Endothelial cell of umbilical vein (primary cell): ENCODE measurements at regions not wholly inside any gene's neighbourhood (a gene's known extent, or its start where the extent isn't known, plus 50 kb on each side); places are given as distances from the start of the nearest gene placed in this dataset.

ENCODE experiments used
- BruUV-seq: library from RNA; stranded (reverse); fragments of 400-500 nt; replicated peaks from 2 replicates; lab custom pipeline; 2021; lab: Mats Ljungman, UMichigan
- CTCF ChIA-PET: fragments of 300-600, 350-600 bp; sonication (Branson Sonifier 250); formaldehyde crosslinking; loops from one replicate; lab custom pipeline; 2021; ENCODE audit warnings: antibody characterized with exemption, inconsistent platforms; lab: Charles Lee
- POLR2A ChIA-PET: fragments of 300-600, 350-600 bp; sonication (Branson Sonifier 250); formaldehyde crosslinking; loops from one replicate; lab custom pipeline; 2021; ENCODE audit warnings: antibody characterized with exemption, inconsistent platforms; lab: Charles Lee
- DNase-seq: peaks from one replicate; pipeline ENCODE4 v3.0.0-alpha.2; 2011; ENCODE audit warnings: low read depth, low spot score
- FAIRE-seq: peaks from 2 replicates; lab custom pipeline; 2011; peaks lifted over from hg19 to GRCh38; lab: Jason Lieb, UNC
- H2AFZ ChIP-seq: 2 replicates; pipeline ENCODE4 v1.6.0; 2012; ENCODE audit warnings: low read depth, low read length, control low read depth, inconsistent platforms
- H3K27ac ChIP-seq: 2 replicates; pipeline ENCODE4 v1.5.1; 2011; ENCODE audit warnings: low read depth, mild to moderate bottlenecking, control low read depth, low read length, moderate library complexity; ENCODE audit not compliant: insufficient read depth
- H3K27me3 ChIP-seq, 2 experiments: 2 replicates each; pipeline versions ENCODE4 v1.6.0 to v1.6.1; 2011; ENCODE audit warnings: low read length in 2 of 2, mixed read lengths in 1 of 2; ENCODE audit not compliant: control insufficient read depth in 2 of 2, insufficient read depth in 2 of 2
- H3K36me3 ChIP-seq, 2 experiments: 2 replicates in 1 of 2; 3 replicates in 1 of 2; pipeline ENCODE4 v1.5.1; 2011; ENCODE audit warnings: low read length in 2 of 2, mild to moderate bottlenecking in 1 of 2, moderate library complexity in 1 of 2; ENCODE audit not compliant: control insufficient read depth in 2 of 2, insufficient read depth in 2 of 2; ENCODE audit errors: extremely low read depth in 1 of 2
- H3K4me1 ChIP-seq: 3 replicates; pipeline ENCODE4 v1.5.1; 2011; ENCODE audit warnings: mild to moderate bottlenecking, low read length; ENCODE audit not compliant: control insufficient read depth, insufficient read depth; ENCODE audit errors: extremely low read depth
- H3K4me2 ChIP-seq: 2 replicates; pipeline ENCODE4 v1.6.1; 2011; ENCODE audit warnings: low read length, control low read depth, mixed read lengths; ENCODE audit not compliant: insufficient read depth
- H3K4me3 ChIP-seq, 3 experiments: fragments of 200-600 bp in 1 of 3; sonication (generic), shearing (Covaris generic) in 1 of 3; replicated peaks in 1 of 3; 2 replicates each; pipeline ENCODE4 v1.5.1; 2011 to 2016; ENCODE audit warnings: control low read depth in 3 of 3, low read length in 3 of 3, mild to moderate bottlenecking in 2 of 3, inconsistent platforms in 1 of 3, low read depth in 1 of 3, moderate library complexity in 1 of 3; ENCODE audit not compliant: insufficient read depth in 1 of 3
- H3K79me2 ChIP-seq: 2 replicates; pipeline ENCODE4 v1.6.0; 2012; ENCODE audit warnings: low read length, inconsistent platforms; ENCODE audit not compliant: control insufficient read depth, insufficient read depth
- H3K9ac ChIP-seq: replicated peaks from 2 replicates; pipeline ENCODE3; 2011; ENCODE audit warnings: low read length, control low read depth; ENCODE audit not compliant: insufficient read depth; ENCODE audit errors: extremely low read depth
- H3K9me1 ChIP-seq: replicated peaks from 3 replicates; pipeline ENCODE4 v1.6.0; 2011; ENCODE audit warnings: mild to moderate bottlenecking, low read length; ENCODE audit not compliant: control insufficient read depth, insufficient read depth; ENCODE audit errors: extremely low read depth
- H3K9me3 ChIP-seq: replicated peaks from 2 replicates; pipeline ENCODE4 v1.5.1; 2012; ENCODE audit warnings: low read length, inconsistent platforms; ENCODE audit not compliant: control insufficient read depth, insufficient read depth
- H4K20me1 ChIP-seq: replicated peaks from 2 replicates; pipeline ENCODE3; 2011; ENCODE audit warnings: mild to moderate bottlenecking, low read length; ENCODE audit not compliant: control insufficient read depth, insufficient read depth; ENCODE audit errors: extremely low read depth
- EZH2 ChIP-seq: IDR thresholded peaks from 2 replicates; pipeline ENCODE4 v1.6.1; 2012; ENCODE audit warnings: borderline replicate concordance, low read depth, mild to moderate bottlenecking, moderate library complexity, low read length, inconsistent platforms; ENCODE audit not compliant: severe bottlenecking
- FOS ChIP-seq: IDR thresholded peaks from 2 replicates; pipeline ENCODE4 v1.6.1; 2011; ENCODE audit warnings: mild to moderate bottlenecking, low read length, moderate library complexity, borderline replicate concordance; ENCODE audit not compliant: insufficient read depth
- GATA2 ChIP-seq: IDR thresholded peaks from 2 replicates; pipeline ENCODE4 v1.7.0; 2011; ENCODE audit warnings: low read depth, mild to moderate bottlenecking, moderate library complexity, mixed read lengths, low read length; ENCODE audit not compliant: insufficient read length, insufficient read depth
- JUN ChIP-seq: IDR thresholded peaks from 2 replicates; pipeline ENCODE4 v1.6.1; 2011; ENCODE audit warnings: borderline replicate concordance, low read depth; ENCODE audit not compliant: insufficient read length, insufficient read depth
- MYC ChIP-seq: IDR thresholded peaks from one replicate; pipeline ENCODE4 v1.6.1; 2011; ENCODE audit warnings: mild to moderate bottlenecking, low read depth, low read length
- POLR2A ChIP-seq: IDR thresholded peaks from 2 replicates; pipeline ENCODE4 v1.6.1; 2012; ENCODE audit warnings: low read depth, mild to moderate bottlenecking, control low read depth, low read length
- POLR2AphosphoS5 ChIP-seq: IDR thresholded peaks from 2 replicates; pipeline ENCODE4 v1.6.1; 2012; ENCODE audit warnings: low read depth, mild to moderate bottlenecking, control low read depth, low read length, moderate library complexity; ENCODE audit not compliant: insufficient read depth
- dilution Hi-C: fragments of 300-500 bp; cut with MboI; formaldehyde crosslinking; loops from one replicate; pipeline ENCODE4 v1.15.0; 2019; ENCODE audit warnings: low sequenced_read_pairs; ENCODE audit not compliant: extremely low pct_ligation_motif_present
- intact Hi-C: fragments of 100-400 bp; cut with micrococcal nuclease; formaldehyde crosslinking; loops from one replicate; pipeline ENCODE4 v1.10.0; 2022
- TF ChIP-seq, protein P1 (sequence below), 2 donors: IDR thresholded peaks; 1 replicate in 1 of 2; 2 replicates in 1 of 2; pipeline ENCODE4 v1.5.1; 2011; ENCODE audit warnings: low read length in 2 of 2, mild to moderate bottlenecking in 2 of 2, moderate library complexity in 2 of 2, control low read depth in 1 of 2, inconsistent platforms in 1 of 2, low read depth in 1 of 2; ENCODE audit not compliant: insufficient read depth in 1 of 2; ENCODE audit errors: extremely low read depth in 1 of 2
- TF ChIP-seq, protein P2 (sequence below): IDR thresholded peaks from 2 replicates; pipeline ENCODE4 v1.6.1; 2011; ENCODE audit not compliant: insufficient read depth, insufficient read length

DNA sequence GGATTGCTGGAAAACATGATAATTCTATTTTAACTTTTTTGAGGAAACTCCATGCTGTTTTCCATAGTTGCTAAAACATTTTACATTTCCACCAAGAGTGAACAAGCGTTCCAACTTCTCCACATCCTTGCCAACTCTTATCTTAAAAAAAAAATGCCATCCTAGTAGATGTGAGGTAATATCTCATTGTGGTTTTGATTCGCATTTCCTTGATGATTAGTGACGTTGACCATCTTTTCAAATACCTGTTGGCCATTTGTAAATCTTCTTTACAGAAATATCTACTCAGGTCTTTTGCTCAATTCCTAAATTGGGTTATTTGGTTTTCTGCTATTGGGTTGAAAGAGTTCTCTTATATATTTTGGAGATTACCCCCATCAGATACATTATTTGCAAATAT, 77.4 kb upstream of the CLDN14 start:
- intact Hi-C loops, result no loop called here
- Histone ChIP-seq H3K9me3 (no peaks in the 10 kb centered on the region), H3K9me1 (no peaks in the 10 kb centered on the region), H3K4me2 (no peak overlapping the region), H3K36me3 (no peaks in the 10 kb centered on the region), H3K9ac (no peak overlapping the region), H3K4me1 (peaks cover 4% of the 10 kb centered on the region), H3K79me2 (no peaks in the 10 kb centered on the region), H2AFZ (no peak overlapping the region), H4K20me1 (no peaks in the 10 kb centered on the region), H3K4me3 (no peak overlapping the region), H3K27me3 (peaks cover 11 to 16% of the 10 kb centered on the region in 2 experiments), H3K27ac (no peak overlapping the region)
- DNase-seq, result no peak
- dilution Hi-C loops, result no loop called here
- CTCF ChIA-PET, result no interaction called here
- no peak for FAIRE-seq
- no TSS peak for BruUV-seq
- POLR2A ChIA-PET, result no interaction called here
- TF ChIP-seq JUN (no peak), EZH2 (no peak), FOS (no peak), GATA2 (no peak), POLR2A (no peak), POLR2AphosphoS5 (no peak), MYC (no peak)
- TF ChIP-seq, protein P1, sequence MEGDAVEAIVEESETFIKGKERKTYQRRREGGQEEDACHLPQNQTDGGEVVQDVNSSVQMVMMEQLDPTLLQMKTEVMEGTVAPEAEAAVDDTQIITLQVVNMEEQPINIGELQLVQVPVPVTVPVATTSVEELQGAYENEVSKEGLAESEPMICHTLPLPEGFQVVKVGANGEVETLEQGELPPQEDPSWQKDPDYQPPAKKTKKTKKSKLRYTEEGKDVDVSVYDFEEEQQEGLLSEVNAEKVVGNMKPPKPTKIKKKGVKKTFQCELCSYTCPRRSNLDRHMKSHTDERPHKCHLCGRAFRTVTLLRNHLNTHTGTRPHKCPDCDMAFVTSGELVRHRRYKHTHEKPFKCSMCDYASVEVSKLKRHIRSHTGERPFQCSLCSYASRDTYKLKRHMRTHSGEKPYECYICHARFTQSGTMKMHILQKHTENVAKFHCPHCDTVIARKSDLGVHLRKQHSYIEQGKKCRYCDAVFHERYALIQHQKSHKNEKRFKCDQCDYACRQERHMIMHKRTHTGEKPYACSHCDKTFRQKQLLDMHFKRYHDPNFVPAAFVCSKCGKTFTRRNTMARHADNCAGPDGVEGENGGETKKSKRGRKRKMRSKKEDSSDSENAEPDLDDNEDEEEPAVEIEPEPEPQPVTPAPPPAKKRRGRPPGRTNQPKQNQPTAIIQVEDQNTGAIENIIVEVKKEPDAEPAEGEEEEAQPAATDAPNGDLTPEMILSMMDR (IDR thresholded peaks at IDR 0.05; ENCODE audit: extremely low read depth in 1 of 2, insufficient read depth in 1 of 2, low read depth in 1 of 2, low read length in 2 of 2), result no peak
- TF ChIP-seq, protein P2, sequence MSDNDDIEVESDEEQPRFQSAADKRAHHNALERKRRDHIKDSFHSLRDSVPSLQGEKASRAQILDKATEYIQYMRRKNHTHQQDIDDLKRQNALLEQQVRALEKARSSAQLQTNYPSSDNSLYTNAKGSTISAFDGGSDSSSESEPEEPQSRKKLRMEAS, result no peak
